Posterior vena cava (tissue), 2 donors: ENCODE measurements at regions not wholly inside any gene's neighbourhood (a gene's known extent, or its start where the extent isn't known, plus 50 kb on each side); places are given as distances from the start of the nearest gene placed in this dataset.

ENCODE experiments used
- DNase-seq: peaks from one replicate; pipeline ENCODE4 v3.0.0-alpha.2; 2020; ENCODE audit warnings: low spot score
- intact Hi-C, 2 donors: fragments of 100-400 bp; cut with DNase I; formaldehyde crosslinking; loops; one replicate each; pipeline versions ENCODE4 v1.14.1 to v1.14.2; 2022 to 2023
- donor health status: DM: yes; HTN: yes; CAD: no.
- donor health status: DM: yes; HTN: yes; CAD: no.

- intact Hi-C loops: no loop called here
- DNase-seq: no peak
Observed at GRCh38 chr10:120251821-120252442, 205.1 kb upstream of the PLPP4 start.

GRCh38 chr10:120253131-120253530 lies 203.9 kb upstream of the PLPP4 start:
- intact Hi-C loops: no loop called here
- DNase-seq: no peak

DNA sequence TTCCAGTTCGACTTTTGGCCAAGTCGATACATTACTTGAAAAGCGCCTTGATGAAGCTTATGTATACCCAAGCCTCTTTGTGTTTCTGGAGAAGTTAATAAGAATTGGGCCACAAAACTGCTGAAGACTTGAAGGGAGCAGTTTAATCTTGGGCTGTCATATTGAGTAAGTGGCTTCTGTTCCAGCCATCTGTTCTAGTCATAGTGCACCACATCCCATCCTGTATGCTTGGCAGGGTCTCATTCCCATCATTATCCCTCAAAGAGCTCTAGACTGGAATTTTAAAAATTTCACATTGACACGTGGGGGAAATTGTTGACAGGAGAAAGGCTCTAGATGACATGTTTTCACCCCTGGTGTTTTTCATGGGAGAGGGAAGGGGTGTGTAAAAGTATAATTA lies 196.6 kb upstream of the PLPP4 start:
- no peak for DNase-seq
- intact Hi-C loops: no loop called here

DNA sequence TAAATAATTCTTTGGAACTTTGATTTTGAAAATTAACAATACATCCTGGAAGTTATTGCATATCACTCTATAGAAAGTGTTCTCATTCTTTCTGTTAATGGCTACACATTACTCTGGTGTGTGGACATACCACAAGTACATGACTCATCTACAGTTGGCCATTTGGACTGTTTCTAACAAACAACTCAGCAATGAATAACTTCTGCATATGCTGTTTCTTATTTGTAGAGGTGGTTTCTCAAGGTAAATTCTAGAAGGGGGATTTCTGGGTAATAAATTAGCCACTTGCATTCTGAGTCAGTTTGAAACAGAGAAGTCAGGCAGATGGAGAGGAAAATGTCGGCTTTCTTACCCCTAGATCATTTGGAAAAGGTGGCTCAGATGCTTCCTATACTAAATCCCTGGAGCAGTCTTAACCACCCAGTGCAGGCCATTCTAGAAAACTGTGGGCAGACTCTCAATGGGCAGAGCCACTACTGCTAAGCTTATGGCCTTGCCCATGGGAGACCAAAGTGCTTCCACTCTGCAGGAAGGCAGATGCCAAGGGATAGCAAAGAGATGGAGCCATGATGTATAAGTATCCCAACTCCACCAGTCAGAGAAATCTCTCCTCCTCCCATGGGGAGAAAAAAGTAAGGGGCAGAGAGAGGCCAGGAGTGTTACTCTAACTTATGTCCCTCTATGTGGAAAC lies 194.0 kb upstream of the PLPP4 start:
- no peak for DNase-seq
- intact Hi-C loops: no loop called here

- intact Hi-C loops: no loop called here
- DNase-seq: no peak
Observed at GRCh38 chr10:120266022-120266421, 191.0 kb upstream of the PLPP4 start.

- DNase-seq: no peak
- intact Hi-C loops: no loop called here
Observed at GRCh38 chr10:120270906-120271305, 186.1 kb upstream of the PLPP4 start.

DNA sequence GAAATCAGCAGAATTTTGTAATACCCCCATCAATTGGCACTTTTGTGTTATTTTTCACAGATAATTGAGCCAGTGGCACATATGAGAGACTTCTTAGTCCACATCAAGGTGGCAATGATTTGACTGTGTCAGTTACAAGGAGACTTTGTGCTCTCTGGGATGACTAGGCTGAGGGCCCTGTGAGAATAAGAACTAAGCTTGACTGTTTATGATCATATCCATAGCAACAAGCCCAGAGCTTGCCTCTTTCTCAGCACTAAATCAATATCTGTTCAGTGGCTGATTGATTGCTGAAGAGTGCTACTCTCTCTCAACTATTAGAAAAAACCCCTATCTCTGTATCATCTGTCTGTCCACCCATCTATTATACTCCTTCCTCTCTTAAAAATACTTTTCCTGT lies 185.3 kb upstream of the PLPP4 start:
- intact Hi-C loops: no loop called here
- DNase-seq: no peak

DNA sequence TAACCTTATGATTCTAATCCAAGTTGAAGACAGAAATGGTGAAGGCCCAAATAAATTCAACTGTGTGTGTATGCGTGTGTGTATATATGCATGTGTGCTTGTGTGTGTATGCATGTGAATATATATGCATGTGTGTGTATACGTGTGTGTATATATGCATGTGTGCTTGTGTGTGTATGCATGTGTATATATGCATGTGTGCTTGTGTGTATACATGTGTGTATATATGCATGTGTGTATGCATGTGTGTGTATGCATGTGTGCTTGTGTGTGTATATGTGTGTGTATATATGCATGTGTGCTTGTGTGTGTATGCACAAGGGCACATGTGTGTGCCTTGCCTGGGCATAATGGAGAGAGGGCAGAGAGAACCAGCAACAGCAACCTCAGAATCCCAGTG lies 184.7 kb upstream of the PLPP4 start:
- intact Hi-C loops: no loop called here
- DNase-seq: no peak

GRCh38 chr10:120278069-120278468 lies 179.0 kb upstream of the PLPP4 start:
- no peak for DNase-seq
- intact Hi-C loops: no loop called here

DNA sequence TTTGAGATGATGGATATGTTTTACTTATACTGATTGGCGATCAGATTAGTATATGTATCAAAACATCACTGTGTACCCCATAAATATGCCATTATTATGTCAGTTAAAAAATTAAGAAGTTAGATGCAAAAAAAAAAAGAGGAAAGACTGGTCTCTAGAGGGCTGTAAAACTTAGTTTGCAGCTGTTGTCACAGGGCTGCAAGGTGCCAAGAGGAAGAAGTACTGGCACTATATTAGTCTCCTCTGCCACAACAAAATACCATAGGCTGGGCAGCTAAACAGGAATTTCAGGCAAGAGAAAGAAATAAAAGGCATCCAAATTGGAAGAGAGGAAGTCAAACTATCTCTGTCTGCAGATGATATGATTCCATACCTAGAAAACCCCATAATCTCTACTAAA lies 177.8 kb upstream of the PLPP4 start:
- intact Hi-C loops: no loop called here
- no peak for DNase-seq

DNA sequence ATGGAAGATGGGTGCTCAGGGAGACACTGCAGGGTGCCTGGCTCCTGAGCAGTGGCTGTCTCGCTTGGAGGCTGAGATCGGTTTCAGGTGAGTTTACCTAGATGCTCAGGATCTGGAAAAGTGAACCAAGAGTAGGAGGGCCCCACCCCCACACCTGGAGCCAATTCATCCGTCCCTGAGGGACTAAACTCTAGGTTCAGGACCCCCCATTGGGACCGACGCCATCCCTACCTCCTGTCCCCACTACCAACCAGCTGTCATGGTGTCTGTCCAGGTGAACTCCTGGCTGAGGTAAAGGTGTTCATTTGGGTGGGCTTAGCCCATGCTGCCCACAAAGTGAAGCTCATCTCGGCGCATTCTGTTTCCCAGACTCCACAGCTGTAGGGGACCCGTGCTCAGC lies 174.6 kb upstream of the PLPP4 start:
- DNase-seq: no peak
- intact Hi-C loops: no loop called here

DNA sequence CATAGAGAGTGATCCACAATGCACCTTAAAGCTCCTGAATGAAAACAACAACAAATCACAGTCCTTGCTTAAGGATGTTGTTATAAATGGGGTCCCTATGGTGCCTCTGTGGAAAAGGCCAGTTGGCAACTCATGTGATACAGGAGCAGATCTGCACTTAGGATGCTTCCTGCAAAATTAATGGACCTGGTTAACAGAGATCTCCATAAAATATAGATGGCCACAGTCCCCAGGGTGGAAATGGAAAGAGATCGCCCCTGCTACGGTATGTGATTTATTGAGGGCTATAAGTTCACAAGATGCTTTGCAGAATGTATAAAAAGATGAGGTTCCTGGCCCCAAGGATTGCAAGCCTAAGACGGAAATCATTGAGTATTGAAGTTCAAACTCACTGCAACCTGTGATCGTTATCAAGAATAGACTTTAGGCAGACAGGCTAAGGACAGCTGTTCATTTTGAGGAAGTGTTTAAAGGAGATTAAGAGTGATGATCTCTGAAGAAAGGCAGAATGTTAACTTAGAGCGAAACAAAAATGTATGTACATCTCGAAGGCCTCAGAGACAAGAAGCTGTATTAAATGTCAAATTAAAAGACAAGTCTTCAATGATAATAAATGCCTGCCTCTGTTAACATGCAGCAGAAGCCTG lies 174.1 kb upstream of the PLPP4 start:
- no peak for DNase-seq
- intact Hi-C loops: no loop called here

DNA sequence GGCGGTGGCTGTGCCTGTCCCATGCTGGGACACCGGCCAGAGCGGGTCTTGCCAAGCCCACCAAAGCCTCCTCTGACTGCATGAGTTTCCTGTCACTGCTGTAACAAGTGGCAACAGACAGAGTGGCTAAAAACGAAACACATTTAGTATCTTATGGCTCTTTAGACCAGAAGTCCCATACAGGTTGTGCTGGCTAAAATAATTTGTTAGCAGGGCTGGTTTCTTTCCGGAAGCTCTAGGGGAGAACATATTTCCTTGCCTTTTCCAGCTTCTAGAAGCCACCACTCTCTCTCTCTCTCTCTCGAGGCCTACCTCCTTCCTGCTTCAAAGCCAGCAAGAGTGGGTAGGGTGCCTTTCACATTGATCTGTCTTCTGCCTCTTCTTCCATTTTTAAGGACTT lies 171.6 kb upstream of the PLPP4 start:
- intact Hi-C loops: no loop called here
- no peak for DNase-seq

DNA sequence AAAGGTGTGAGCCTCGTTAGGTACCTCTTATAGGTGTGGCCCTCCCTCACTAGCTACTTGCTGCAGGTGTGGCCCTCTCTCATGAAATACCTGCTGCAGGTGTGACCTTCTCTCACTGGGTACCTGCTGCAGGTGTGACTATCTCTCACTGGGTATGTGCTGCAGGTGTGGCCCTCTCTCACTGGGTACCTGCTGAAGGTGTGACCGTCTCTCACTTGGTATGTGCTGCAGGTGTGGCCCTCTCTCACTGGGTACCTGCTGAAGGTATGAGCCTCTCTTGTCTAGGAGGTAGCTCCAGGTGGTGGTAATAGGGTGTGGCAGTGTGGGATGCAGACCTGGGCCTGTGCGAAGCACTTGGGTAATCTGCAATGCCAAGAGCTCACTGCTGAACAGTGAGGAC lies 170.7 kb upstream of the PLPP4 start:
- intact Hi-C loops: no loop called here
- no peak for DNase-seq

DNA sequence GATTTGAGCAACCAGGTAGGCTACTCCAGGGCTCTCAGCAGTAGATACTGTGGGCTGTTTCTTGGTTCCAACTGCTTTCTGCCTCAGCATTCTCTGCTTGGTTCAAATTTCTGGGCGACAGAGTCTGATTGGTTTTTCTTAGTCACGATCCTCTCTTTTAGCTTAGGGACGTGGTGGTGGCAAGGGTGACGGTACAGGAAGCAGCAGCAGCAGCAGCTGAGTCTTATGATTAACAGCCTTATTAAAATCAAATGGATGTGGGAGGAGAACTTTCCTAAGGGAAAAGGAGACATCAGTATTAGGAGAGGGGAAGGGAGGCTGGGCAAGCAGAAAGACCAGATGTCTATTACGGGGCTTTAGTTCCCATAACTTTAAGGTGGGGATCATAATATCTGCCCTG lies 156.5 kb upstream of the PLPP4 start:
- intact Hi-C loops: no loop called here
- no peak for DNase-seq

GRCh38 chr10:120308589-120308988 lies 148.4 kb upstream of the PLPP4 start:
- intact Hi-C loops: no loop called here
- no peak for DNase-seq

GRCh38 chr10:120313715-120314114 lies 143.3 kb upstream of the PLPP4 start:
- DNase-seq: no peak
- intact Hi-C loops: no loop called here

DNA sequence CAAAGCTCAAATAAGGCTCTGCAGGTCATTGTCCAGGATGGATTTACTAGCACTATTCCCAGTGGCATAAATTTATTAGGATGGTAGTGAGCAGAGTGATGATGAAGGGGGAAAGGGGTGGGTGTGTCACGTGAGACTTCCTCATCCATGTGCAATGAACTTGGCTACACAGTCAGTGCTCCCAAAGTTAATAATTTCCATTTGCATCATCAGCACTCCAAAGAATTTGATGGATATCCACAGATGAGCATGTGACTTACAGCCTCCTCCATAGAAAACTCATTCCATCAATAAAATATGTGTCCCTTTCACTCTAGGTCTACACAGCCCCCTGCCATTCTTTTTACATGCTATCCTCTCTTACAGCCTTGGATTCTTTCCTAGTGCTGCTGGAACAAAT lies 142.6 kb upstream of the PLPP4 start:
- intact Hi-C loops: no loop called here
- DNase-seq: no peak

DNA sequence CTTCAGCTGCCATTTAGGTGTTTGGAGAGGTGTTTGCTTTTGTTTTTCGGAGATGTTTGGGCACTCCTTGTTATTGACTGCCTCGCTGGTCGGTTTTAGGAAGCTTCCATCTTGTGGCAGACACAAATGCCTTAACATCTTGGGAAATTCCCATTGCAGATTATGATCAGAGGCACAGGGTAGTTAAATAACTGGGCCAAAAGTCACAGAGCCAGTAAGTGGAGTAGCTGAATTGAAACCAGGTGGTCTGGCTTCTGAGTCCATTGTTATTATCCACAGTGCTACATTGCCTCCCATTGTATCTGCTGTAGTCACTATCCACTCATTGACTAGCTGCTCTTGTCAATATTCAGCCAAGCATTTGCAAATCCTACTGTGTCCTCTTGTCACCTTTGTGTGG lies 138.2 kb upstream of the PLPP4 start:
- no peak for DNase-seq
- intact Hi-C loops: no loop called here

- intact Hi-C loops: no loop called here
- no peak for DNase-seq
Observed at GRCh38 chr10:120327675-120328074, 129.4 kb upstream of the PLPP4 start.

DNA sequence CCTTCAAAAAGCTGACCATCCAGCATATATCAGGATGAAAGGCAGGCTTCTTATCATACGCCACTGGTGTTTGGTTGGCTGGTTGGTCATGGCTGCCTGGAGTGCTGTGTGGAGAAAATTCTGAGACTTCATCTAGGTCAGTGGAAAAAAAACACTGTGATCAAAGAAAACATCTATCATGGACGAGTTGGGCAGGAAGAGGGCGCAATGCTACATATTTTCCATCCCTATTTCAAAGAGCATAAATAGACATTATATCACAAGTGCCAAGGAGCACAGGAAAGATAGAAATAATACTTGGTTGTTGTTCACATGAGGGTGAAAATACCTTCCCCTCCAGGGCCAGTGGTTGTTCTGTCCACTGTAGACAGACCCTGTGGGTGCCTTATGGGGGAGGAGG lies 128.4 kb upstream of the PLPP4 start:
- no peak for DNase-seq
- intact Hi-C loops: no loop called here
